ENCODE measurements at regions not wholly inside any gene's neighbourhood (a gene's known extent, or its start where the extent isn't known, plus 50 kb on each side); places are given as distances from the start of the nearest gene placed in this dataset.

GRCh38 chr3:94303897-94304296 lies 241.0 kb downstream of the NSUN3 start:
- no peak for DNase-seq (ENCODE audit: low read depth)
- no peaks in the 10 kb centered on the region for H3K27me3 ChIP-seq (ENCODE audit: control insufficient read depth, insufficient read depth, low read length)
- TF ChIP-seq, protein P1, sequence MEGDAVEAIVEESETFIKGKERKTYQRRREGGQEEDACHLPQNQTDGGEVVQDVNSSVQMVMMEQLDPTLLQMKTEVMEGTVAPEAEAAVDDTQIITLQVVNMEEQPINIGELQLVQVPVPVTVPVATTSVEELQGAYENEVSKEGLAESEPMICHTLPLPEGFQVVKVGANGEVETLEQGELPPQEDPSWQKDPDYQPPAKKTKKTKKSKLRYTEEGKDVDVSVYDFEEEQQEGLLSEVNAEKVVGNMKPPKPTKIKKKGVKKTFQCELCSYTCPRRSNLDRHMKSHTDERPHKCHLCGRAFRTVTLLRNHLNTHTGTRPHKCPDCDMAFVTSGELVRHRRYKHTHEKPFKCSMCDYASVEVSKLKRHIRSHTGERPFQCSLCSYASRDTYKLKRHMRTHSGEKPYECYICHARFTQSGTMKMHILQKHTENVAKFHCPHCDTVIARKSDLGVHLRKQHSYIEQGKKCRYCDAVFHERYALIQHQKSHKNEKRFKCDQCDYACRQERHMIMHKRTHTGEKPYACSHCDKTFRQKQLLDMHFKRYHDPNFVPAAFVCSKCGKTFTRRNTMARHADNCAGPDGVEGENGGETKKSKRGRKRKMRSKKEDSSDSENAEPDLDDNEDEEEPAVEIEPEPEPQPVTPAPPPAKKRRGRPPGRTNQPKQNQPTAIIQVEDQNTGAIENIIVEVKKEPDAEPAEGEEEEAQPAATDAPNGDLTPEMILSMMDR (IDR thresholded peaks at IDR 0.05; ENCODE audit: insufficient read depth, low read length, poor library complexity, severe bottlenecking) = no peak
- H3K4me3 ChIP-seq (ENCODE audit: low read depth, low read length) = no peak overlapping the region
- no peaks in the 10 kb centered on the region for H3K36me3 ChIP-seq (ENCODE audit: control insufficient read depth, insufficient read depth, low read length)

DNA sequence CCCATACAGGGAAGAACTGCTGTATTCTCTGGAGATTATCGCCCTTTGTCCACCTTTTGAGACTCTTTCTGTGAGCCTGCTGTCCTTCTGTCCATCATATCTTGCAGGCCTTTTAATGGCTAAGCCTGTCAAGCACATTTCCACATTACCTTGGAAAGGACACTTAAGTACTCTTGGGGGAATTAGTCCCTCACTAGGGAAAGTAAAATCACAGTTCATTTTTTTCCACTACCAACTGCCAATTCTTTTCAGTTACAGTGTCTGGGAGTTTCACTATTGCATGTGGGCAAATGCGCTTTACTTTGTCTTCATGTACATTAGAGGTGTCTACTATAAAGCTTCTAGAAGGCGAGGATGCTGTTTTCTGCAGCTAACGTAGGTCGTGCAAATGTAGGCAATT lies 242.1 kb downstream of the NSUN3 start:
- Histone ChIP-seq H3K36me3 (ENCODE audit: control insufficient read depth, insufficient read depth, low read length) (no peaks in the 10 kb centered on the region), H3K27me3 (ENCODE audit: control insufficient read depth, insufficient read depth, low read length) (no peaks in the 10 kb centered on the region), H3K4me3 (ENCODE audit: low read depth, low read length) (no peak overlapping the region)
- TF ChIP-seq, protein P1 (IDR thresholded peaks at IDR 0.05; ENCODE audit: insufficient read depth, low read length, poor library complexity, severe bottlenecking) = no peak
- no peak for DNase-seq (ENCODE audit: low read depth)

- Histone ChIP-seq H3K4me3 (ENCODE audit: low read depth, low read length) (no peak overlapping the region), H3K27me3 (ENCODE audit: control insufficient read depth, insufficient read depth, low read length) (no peaks in the 10 kb centered on the region), H3K36me3 (ENCODE audit: control insufficient read depth, insufficient read depth, low read length) (no peaks in the 10 kb centered on the region)
- TF ChIP-seq, protein P1 (IDR thresholded peaks at IDR 0.05; ENCODE audit: insufficient read depth, low read length, poor library complexity, severe bottlenecking) = no peak
- no peak for DNase-seq (ENCODE audit: low read depth)
Observed at GRCh38 chr3:94305835-94306611, 243.2 kb downstream of the NSUN3 start.

- Histone ChIP-seq H3K27me3 (ENCODE audit: control insufficient read depth, insufficient read depth, low read length) (no peaks in the 10 kb centered on the region), H3K4me3 (ENCODE audit: low read depth, low read length) (no peak overlapping the region), H3K36me3 (ENCODE audit: control insufficient read depth, insufficient read depth, low read length) (no peaks in the 10 kb centered on the region)
- TF ChIP-seq, protein P1 (IDR thresholded peaks at IDR 0.05; ENCODE audit: insufficient read depth, low read length, poor library complexity, severe bottlenecking) = no peak
- no peak for DNase-seq (ENCODE audit: low read depth)
Observed at GRCh38 chr3:94307588-94307987, 244.7 kb downstream of the NSUN3 start.

GRCh38 chr3:94308767-94309166 lies 245.9 kb downstream of the NSUN3 start:
- TF ChIP-seq, protein P1 (IDR thresholded peaks at IDR 0.05; ENCODE audit: insufficient read depth, low read length, poor library complexity, severe bottlenecking) = no peak
- no peaks in the 10 kb centered on the region for H3K27me3 ChIP-seq (ENCODE audit: control insufficient read depth, insufficient read depth, low read length)
- H3K4me3 ChIP-seq (ENCODE audit: low read depth, low read length) = no peak overlapping the region
- no peaks in the 10 kb centered on the region for H3K36me3 ChIP-seq (ENCODE audit: control insufficient read depth, insufficient read depth, low read length)
- no peak for DNase-seq (ENCODE audit: low read depth)

All from kidney epithelial cell (primary cell).